ENCODE measurements at regions not wholly inside any gene's neighbourhood (a gene's known extent, or its start where the extent isn't known, plus 50 kb on each side); places are given as distances from the start of the nearest gene placed in this dataset.
A peak's percentile ranks its signal among the peaks of the same experiment; 100 is the strongest.

- no peak for DNase-seq
These were observed 56.8 kb upstream of the FAM181A start for GRCh38 chr14:93870377-93870776.

DNA sequence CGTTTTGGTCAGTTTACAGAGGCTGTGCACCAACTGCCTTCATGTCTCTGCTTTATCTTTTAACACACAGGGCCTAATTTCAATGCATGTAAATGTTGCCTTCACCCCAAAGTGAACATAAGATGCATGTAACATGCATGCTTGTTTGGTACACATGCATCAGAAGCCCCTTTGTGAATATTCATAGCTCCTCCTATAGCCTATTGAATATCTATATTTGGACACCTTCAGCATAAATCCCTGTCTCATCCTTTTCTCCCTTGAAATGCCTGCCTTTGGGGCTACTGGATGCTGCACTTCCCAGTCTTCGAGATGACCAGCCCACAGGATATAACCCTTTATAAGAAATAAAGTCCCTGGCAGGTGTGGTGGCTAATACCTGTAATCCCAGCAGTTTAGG lies 57.7 kb upstream of the FAM181A start:
- DNase-seq = no peak

DNA sequence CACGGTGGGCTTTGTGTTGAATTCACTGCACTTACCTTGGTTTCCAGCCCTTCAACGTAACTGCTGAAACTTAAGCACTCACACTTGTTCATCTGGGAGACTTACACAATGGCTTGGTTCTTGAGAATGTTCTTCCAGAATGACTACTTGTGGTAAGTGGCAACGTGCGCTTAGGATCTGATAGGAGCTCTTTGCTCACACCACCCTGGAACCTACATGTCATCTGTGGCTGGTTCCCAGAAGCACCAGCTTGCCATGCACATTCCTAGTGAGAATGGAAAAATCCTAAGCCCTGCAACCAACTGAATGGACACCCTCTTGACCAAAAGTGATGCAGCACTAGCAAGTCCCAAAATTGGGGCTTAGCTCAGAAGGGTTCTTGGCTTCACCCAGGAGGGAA lies 59.0 kb upstream of the FAM181A start:
- no peak for DNase-seq

- no peak for DNase-seq
These were observed 64.9 kb upstream of the FAM181A start for GRCh38 chr14:93862265-93862664.

GRCh38 chr14:93861836-93862235 lies 65.3 kb upstream of the FAM181A start:
- DNase-seq = no peak

DNA sequence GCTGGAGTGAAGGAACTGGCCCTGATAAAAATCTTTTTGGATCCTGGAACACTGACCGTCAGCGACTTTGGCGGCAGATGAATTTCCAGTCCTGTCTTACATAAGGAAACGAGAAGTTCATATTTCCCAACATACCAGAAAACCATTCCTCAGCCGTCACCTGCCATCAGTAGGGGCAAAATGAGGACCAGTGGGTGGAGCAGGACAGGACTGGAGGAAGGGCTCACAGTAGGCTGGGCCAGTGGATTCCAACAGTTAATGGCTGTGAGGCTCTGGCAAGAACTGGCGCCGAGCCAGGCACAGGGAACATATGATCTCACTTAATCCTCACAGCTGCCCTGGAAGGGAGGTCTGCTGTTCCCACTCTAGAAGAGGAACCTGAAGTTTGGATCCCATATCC lies 67.2 kb upstream of the FAM181A start:
- DNase-seq = no peak

- no peak for DNase-seq
These were observed 68.2 kb upstream of the FAM181A start for GRCh38 chr14:93858896-93859295.

DNA sequence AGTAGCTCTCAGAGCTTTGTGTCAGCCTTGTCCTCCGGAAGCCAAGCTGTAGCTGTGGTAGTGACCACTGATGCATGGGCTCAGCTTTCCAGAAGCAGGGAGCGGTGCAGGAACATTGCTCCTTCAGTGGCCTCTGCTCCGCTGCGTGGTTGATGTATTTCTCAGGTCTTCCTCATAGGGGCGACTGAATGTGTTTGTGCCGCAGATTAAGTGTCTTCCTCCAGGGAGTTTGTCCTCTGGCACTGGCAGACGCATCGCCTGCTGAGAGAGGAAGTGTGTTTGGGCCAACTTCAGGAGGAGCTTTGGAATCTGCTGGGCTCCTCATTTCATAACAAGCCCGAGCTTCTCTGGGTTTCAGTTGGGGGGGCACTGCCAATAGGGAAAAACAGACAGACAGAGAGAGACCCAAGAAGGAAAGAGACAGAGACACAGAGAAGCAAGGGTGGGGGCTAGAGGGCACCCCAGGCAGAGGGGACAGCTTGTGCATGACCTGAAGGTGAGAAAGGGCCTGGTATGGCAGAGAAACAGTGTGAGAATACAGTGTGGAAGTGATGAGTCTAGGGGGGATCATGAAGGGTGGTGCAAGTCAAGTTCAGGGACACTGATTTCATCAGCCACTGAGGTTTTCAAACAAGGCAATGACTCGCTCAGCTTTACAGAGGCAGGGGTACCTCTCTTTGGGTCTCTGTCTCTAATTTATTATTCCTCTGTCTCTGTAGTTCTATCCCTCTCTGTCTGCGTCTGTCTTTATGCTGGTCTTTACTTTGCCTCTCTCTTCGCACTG lies 69.4 kb upstream of the PRIMA1 start:
- peak; percentile 49 for DNase-seq

GRCh38 chr14:93857081-93857480 lies 68.8 kb upstream of the PRIMA1 start:
- DNase-seq = no peak

GRCh38 chr14:93855737-93856136 lies 67.5 kb upstream of the PRIMA1 start:
- no peak for DNase-seq

DNA sequence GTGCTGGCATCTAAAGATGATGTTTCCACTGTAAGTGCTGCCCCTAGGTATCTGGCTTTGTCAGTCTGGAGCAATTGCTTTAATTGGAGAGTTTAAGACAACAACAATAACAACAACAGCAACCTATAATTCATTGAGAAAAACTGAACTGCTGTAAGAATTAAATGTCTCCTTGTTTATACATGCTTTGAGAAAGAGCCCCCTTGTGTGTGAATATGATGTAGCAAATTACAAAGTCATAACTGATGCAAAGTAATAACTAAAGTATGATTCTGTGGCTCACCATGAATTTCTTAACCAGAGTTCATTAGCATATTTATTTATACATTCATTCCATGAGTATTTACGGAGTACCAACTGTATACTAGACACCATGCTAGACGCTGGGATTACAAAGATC lies 59.2 kb upstream of the PRIMA1 start:
- DNase-seq = no peak

- no peak for DNase-seq
These were observed 50.0 kb upstream of the PRIMA1 start for GRCh38 chr14:93838238-93838637.

Data from left kidney (tissue), 1 donor.